Transverse colon (tissue), 4 donors: ENCODE measurements at regions not wholly inside any gene's neighbourhood (a gene's known extent, or its start where the extent isn't known, plus 50 kb on each side); places are given as distances from the start of the nearest gene placed in this dataset.
A peak's percentile ranks its signal among the peaks of the same experiment; 100 is the strongest.

Experiments
- DNase-seq: peaks from one replicate; pipeline ENCODE4 v3.0.0-alpha.2; 2019
- H3K27ac ChIP-seq, 4 donors: fragments of 200-600 bp; sonication (generic); 2 replicates each; pipeline ENCODE4 v1.5.1; 2016 to 2018; ENCODE audit warnings: inconsistent platforms in 4 of 4
- H3K27me3 ChIP-seq: fragments of 200-600 bp; sonication (generic); 2 replicates; pipeline ENCODE4 v1.5.1; 2017; ENCODE audit warnings: inconsistent platforms
- H3K36me3 ChIP-seq, 4 donors: fragments of 200-600 bp; sonication (generic); 2 replicates each; pipeline ENCODE4 v1.5.1; 2017 to 2019; ENCODE audit warnings: inconsistent platforms in 4 of 4
- H3K4me1 ChIP-seq, 4 donors: fragments of 200-600 bp; sonication (generic); 2 replicates each; pipeline ENCODE4 v1.5.1; 2017 to 2020; ENCODE audit warnings: inconsistent platforms in 4 of 4
- H3K4me3 ChIP-seq, 4 donors: fragments of 200-600 bp; sonication (generic); 1 replicate in 1 of 4; 2 replicates in 3 of 4; pipeline versions ENCODE4 v1.5.1 to v1.6.1; 2017 to 2019; ENCODE audit warnings: inconsistent platforms in 4 of 4
- H3K9me3 ChIP-seq, 2 donors: fragments of 200-600 bp; sonication (generic); 2 replicates each; pipeline ENCODE4 v1.5.1; 2017 to 2019; ENCODE audit warnings: inconsistent platforms in 2 of 2
- EP300 ChIP-seq: sonication (generic); formaldehyde crosslinking; IDR thresholded peaks from one replicate; pipeline ENCODE4 v1.6.1; 2017; ENCODE audit warnings: antibody characterized with exemption, low read depth
- POLR2A ChIP-seq: fragments of 450-650 bp; IDR thresholded peaks from one replicate; pipeline ENCODE4 v1.6.1; 2016; ENCODE audit warnings: antibody characterized with exemption, mild to moderate bottlenecking, moderate library complexity
- POLR2AphosphoS5 ChIP-seq, 3 donors: sonication (generic); formaldehyde crosslinking; IDR thresholded peaks; one replicate each; pipeline ENCODE4 v1.6.1; 2016; ENCODE audit warnings: antibody characterized with exemption in 3 of 3
- WGBS, 2 donors: methylation state at CpG; one replicate each; pipeline ENCODE4 v1.1.5; 2018; ENCODE audit warnings: low coverage in 1 of 2; 5-methylcytosine and 5-hydroxymethylcytosine counted together
- in situ Hi-C, 4 donors: fragments of 200-750 bp; cut with MboI; loops; one replicate each; pipeline versions ENCODE4 v1.15.0 to v1.15.1; 2017; ENCODE audit warnings: low sequenced_read_pairs in 3 of 4, low pct_ligation_motif_present in 1 of 4, low pct_unique_long_range_greater_than_20kb in 1 of 4
- intact Hi-C: fragments of 100-400 bp; cut with DNase I; formaldehyde crosslinking; loops from one replicate; pipeline ENCODE4 v1.15.1; 2023; ENCODE audit warnings: low total_unique reads
- TF ChIP-seq, protein P1 (sequence below), 5 experiments: fragments of 200-600 bp in 3 of 5; fragments of 450-650 bp in 2 of 5; sonication (generic) in 3 of 5; IDR thresholded peaks; 1 replicate in 2 of 5; 2 replicates in 3 of 5; pipeline ENCODE4 v1.5.1; 2016 to 2017; ENCODE audit warnings: antibody characterized with exemption in 5 of 5, inconsistent platforms in 3 of 5, mild to moderate bottlenecking in 2 of 5, moderate library complexity in 1 of 5

DNA sequence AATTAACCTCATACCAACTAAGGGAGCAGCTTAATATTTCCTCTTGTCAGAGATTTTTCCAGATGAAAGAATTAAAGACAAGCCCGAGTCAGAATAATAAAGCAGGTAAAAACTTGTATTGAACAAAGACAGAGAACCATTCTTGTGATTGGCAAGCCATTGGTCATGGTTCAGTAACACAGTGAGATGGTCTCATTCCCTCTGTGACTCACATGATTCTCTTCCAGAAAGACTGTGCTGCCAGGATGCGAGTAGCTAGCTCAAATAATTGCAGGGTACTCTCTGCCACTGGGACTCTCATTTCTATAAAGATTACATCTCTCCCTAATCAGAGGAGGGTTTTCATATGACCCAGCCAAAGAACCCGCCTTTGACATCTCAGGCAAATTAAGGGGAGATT is 179.4 kb downstream of the PHLDA1 start:
- Histone ChIP-seq H3K36me3 (no peaks in the 10 kb centered on the region), H3K27me3 (peaks cover 4% of the 10 kb centered on the region), H3K4me1 (peaks cover 0 to 9% (median 2%) of the 10 kb centered on the region in 4 donors), H3K27ac (no peak overlapping the region), H3K9me3 (no peaks in the 10 kb centered on the region), H3K4me3 (no peak overlapping the region)
- in situ Hi-C loops (no loop called here), intact Hi-C loops (no loop called here)
- WGBS, 2 donors: 76 to 78% methylated on average over 3 of the region's 3 CpGs
- no peak for TF ChIP-seq POLR2A
- no peak for TF ChIP-seq POLR2AphosphoS5 (IDR thresholded peaks at IDR 0.05)
- no peak for TF ChIP-seq EP300
- TF ChIP-seq, protein P1, sequence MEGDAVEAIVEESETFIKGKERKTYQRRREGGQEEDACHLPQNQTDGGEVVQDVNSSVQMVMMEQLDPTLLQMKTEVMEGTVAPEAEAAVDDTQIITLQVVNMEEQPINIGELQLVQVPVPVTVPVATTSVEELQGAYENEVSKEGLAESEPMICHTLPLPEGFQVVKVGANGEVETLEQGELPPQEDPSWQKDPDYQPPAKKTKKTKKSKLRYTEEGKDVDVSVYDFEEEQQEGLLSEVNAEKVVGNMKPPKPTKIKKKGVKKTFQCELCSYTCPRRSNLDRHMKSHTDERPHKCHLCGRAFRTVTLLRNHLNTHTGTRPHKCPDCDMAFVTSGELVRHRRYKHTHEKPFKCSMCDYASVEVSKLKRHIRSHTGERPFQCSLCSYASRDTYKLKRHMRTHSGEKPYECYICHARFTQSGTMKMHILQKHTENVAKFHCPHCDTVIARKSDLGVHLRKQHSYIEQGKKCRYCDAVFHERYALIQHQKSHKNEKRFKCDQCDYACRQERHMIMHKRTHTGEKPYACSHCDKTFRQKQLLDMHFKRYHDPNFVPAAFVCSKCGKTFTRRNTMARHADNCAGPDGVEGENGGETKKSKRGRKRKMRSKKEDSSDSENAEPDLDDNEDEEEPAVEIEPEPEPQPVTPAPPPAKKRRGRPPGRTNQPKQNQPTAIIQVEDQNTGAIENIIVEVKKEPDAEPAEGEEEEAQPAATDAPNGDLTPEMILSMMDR (IDR thresholded peaks at IDR 0.05): no peak
- no peak for DNase-seq

DNA sequence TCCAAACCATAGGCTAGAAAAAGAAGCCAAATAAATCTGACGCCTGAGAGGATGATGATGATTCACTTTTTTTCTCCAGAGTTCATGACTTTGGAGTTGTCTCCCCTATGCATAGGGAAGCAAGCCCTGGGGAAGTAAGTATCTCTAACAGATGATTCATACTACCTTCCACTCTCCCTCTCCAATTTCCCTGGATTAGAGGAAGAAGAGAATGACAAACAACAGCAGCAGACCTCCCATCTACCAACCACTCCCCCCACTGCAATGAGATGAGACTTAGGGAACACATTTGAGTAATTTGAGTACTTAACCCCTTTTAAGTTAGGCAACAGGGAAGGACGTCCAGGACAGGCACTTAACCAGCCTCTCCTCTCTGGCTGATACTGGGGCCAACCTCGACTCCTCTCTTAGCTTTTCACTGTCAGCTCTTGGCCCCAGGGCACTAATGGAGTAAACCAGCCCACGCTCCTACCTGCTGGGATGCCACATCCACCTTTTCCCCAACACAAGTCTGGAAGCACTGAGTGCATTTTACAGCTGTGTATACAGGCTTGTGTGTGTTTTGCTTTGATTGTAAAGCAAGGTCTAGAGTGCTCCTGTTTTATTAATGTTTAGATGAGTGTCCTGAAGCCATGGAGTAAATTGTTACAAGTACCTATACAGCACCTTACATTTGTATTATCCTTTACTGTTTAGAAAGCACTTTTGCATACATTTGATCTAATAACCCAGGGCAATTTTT is 180.7 kb downstream of the PHLDA1 start:
- in situ Hi-C loops: no loop called here
- peaks cover 4% of the 10 kb centered on the region for H3K27me3 ChIP-seq
- no peak for TF ChIP-seq POLR2A
- no peak for TF ChIP-seq EP300
- TF ChIP-seq POLR2AphosphoS5 (IDR thresholded peaks at IDR 0.05): no peak
- TF ChIP-seq, protein P1 (IDR thresholded peaks at IDR 0.05): no peak
- DNase-seq: peak; percentile 14
- peaks cover 0 to 9% (median 2%) of the 10 kb centered on the region in 4 donors for H3K4me1 ChIP-seq
- no peaks in the 10 kb centered on the region for H3K36me3 ChIP-seq
- no peak overlapping the region for H3K27ac ChIP-seq
- intact Hi-C loops: no loop called here
- no peaks in the 10 kb centered on the region for H3K9me3 ChIP-seq
- H3K4me3 ChIP-seq: no peak overlapping the region
- 22 to 27% methylated on average over 2 to 4 of the region's 4 CpGs for WGBS, 2 donors

DNA sequence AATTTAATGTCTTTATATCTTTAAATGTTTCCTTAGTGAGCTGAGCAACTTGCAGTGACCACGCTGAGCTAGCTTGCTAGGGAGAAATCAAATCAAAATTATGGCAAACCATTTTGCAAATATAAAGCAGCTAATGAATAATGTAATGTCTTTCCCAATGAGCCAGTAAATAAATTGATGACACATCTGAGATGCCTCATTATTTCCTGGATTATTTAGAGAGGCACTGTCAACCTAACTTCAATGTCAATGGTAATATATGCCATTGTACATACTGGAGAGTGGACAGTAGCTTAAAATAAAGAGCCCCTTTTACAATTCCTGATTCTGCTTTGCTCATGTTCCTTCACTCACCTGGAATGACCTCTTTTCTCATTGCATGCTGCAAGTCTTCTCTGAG is 182.6 kb downstream of the PHLDA1 start:
- peaks cover 0 to 9% (median 2%) of the 10 kb centered on the region in 4 donors for H3K4me1 ChIP-seq
- no peaks in the 10 kb centered on the region for H3K9me3 ChIP-seq
- 0 to 50% methylated on average over 1 of the region's 1 CpG for WGBS, 2 donors
- peak overlapping the region in 1 of 4 donors; percentile 18 for H3K27ac ChIP-seq
- in situ Hi-C loops: no loop called here
- TF ChIP-seq POLR2AphosphoS5 (IDR thresholded peaks at IDR 0.05): no peak
- H3K4me3 ChIP-seq: no peak overlapping the region
- H3K36me3 ChIP-seq: no peaks in the 10 kb centered on the region
- peaks cover 4% of the 10 kb centered on the region for H3K27me3 ChIP-seq
- no peak for DNase-seq
- intact Hi-C loops: no loop called here

DNA sequence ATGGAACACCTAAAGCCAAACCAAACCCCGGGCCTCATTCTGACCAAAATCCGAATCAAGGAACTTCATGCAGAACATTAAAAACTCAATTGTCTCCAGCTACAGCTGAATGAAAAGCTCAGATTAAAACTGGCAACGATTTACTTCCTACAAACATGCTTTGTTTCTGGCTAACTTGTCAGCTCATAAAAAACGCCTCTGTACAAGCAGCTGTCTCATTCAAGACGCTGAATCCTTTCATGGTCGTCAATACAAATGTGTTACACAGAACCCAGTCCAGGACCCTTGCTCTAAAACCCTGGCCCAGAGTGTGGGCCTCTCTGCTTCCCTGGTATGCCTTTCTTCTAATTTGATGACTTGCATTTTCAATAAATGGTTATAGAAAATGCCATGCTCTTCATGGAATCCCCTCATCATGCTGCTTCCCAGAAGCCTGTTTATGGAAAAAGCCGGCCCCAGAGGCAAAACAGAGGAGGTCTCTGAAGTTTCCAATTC is 183.1 kb downstream of the PHLDA1 start:
- intact Hi-C loops (no loop called here), in situ Hi-C loops (no loop called here)
- Histone ChIP-seq H3K27me3 (peaks cover under 1% of the 10 kb centered on the region), H3K36me3 (no peaks in the 10 kb centered on the region), H3K4me3 (no peak overlapping the region), H3K4me1 (peaks cover 0 to 9% (median 2%) of the 10 kb centered on the region in 4 donors), H3K9me3 (no peaks in the 10 kb centered on the region), H3K27ac (peak overlapping the region in 2 of 4 donors; percentile 12 to 18)
- no peak for TF ChIP-seq POLR2A
- TF ChIP-seq, protein P1 (IDR thresholded peaks at IDR 0.05): no peak
- no peak for TF ChIP-seq POLR2AphosphoS5 (IDR thresholded peaks at IDR 0.05)
- no peak for TF ChIP-seq EP300
- WGBS, 2 donors: 29 to 35% methylated on average over 6 to 7 of the region's 7 CpGs
- no peak for DNase-seq
